ENCODE measurements at regions not wholly inside any gene's neighbourhood (a gene's known extent, or its start where the extent isn't known, plus 50 kb on each side); places are given as distances from the start of the nearest gene placed in this dataset.

DNA sequence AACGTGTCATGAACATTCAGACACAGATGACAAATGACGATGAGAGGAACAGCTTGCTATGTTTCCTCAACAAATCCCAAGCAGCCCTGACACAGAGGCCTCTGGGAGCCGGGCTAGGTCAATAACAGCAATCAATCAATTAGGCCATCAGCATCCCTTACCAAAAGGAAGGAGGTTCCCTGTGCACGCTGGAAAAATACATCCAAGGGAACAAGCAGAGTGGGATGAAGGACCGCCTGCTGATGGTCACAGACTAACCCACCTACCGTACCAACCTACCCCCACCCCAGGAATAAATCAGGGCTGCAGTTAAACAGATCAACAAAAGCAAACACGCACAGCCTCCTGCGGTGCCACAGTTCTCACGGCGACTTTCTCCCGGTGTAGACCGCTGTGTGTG is 265.1 kb upstream of the SFSWAP start:
- no peak for TF ChIP-seq GATA2 (IDR thresholded peaks at IDR 0.05; ENCODE audit: low read depth, low read length)
- TF ChIP-seq GATA3 (IDR thresholded peaks at IDR 0.05; ENCODE audit: low read depth, low read length), result no peak
